ENCODE measurements at regions not wholly inside any gene's neighbourhood (a gene's known extent, or its start where the extent isn't known, plus 50 kb on each side); places are given as distances from the start of the nearest gene placed in this dataset.

- H3K4me2 ChIP-seq (ENCODE audit: control insufficient read depth, insufficient read depth), result no peak overlapping the region
- no peaks in the 10 kb centered on the region for H3K79me2 ChIP-seq (ENCODE audit: control insufficient read depth, insufficient read depth, low read length)
- H3K9me3 ChIP-seq (replicated peaks; ENCODE audit: control insufficient read depth, insufficient read depth, low read length), result no peaks in the 10 kb centered on the region
- TF ChIP-seq SIX5 (IDR thresholded peaks at IDR 0.05; ENCODE audit: low read depth, low read length, severe bottlenecking), result no peak
- TF ChIP-seq, protein P1, sequence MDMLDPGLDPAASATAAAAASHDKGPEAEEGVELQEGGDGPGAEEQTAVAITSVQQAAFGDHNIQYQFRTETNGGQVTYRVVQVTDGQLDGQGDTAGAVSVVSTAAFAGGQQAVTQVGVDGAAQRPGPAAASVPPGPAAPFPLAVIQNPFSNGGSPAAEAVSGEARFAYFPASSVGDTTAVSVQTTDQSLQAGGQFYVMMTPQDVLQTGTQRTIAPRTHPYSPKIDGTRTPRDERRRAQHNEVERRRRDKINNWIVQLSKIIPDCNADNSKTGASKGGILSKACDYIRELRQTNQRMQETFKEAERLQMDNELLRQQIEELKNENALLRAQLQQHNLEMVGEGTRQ (IDR thresholded peaks at IDR 0.05; ENCODE audit: borderline replicate concordance, low read depth, low read length), result no peak
- no peak for TF ChIP-seq MYB (IDR thresholded peaks at IDR 0.05; ENCODE audit: borderline replicate concordance, low read depth, low read length)
- POLR2A ChIA-PET, result no interaction called here
- in situ Hi-C loops (cut with MboI) (no loop called here), intact Hi-C loops (cut with micrococcal nuclease; ENCODE audit: unreplicated experiment) (no loop called here)
- H3K4me1 ChIP-seq (ENCODE audit: control insufficient read depth, insufficient read depth, low read length), result no peaks in the 10 kb centered on the region
- H3K9ac ChIP-seq (ENCODE audit: control insufficient read depth, insufficient read depth, low read length), result no peak overlapping the region
- RAD21 ChIA-PET (ENCODE audit: unreplicated experiment), result no interaction called here
- no peaks in the 10 kb centered on the region for H3K36me3 ChIP-seq (ENCODE audit: control insufficient read depth in 2 of 2, insufficient read depth in 2 of 2, low read length in 1 of 2)
- 24% methylated on average over 4 of the region's 4 CpGs for WGBS (ENCODE audit: insufficient coverage, insufficient replicate concordance, low lambda C conversion rate, missing lambda C conversion rate)
- no TSS peak for BruUV-seq (replicated peaks)
- H3K4me3 ChIP-seq, result no peak overlapping the region
- H4K20me1 ChIP-seq (ENCODE audit: control insufficient read depth, insufficient read depth), result no peaks in the 10 kb centered on the region
- H3K27me3 ChIP-seq (replicated peaks in 1 of 2; ENCODE audit: control insufficient read depth in 2 of 2, insufficient read depth in 2 of 2, low read length in 1 of 2), result no peaks in the 10 kb centered on the region
- FAIRE-seq, result no peak
- CTCF ChIA-PET, result no interaction called here
- DNase-seq (ENCODE audit: low read depth, low spot score), result no peak
- ATAC-seq, result no peak
- no peak overlapping the region for H2AFZ ChIP-seq (ENCODE audit: control insufficient read depth, low read depth, low read length)
- SMC1A ChIA-PET (ENCODE audit: uncharacterized antibody, unreplicated experiment), result interaction anchor here (0.7 to 1.1 kb wide), 2 partner anchors 10 to 29 kb away, joined by 3 to 5 read pairs; no protein-coding TSS in a partner anchor
- H3K27ac ChIP-seq (ENCODE audit: control insufficient read depth, insufficient read depth), result no peak overlapping the region
Observed at GRCh38 chr9:119020730-119021333, 348.4 kb downstream of the BRINP1 start.

DNA sequence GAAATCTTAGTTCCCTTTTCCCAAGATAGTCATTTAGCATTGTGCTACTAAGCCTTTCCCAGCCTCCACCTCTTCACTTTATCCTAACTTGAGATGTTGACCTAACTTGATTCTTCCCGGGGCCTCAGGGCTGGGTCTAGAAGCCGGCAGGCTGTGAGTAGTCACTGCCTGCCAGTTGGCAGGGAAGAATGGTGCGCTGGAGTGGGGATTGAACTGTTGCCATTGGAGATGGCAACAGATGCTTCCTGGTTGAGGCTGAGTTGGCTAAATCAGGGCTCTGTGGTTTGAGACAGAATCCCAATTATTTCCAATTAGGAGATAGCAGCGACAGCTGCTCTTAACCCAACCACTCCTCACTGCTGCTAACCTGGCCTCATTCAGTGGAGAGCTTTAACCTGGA lies 343.1 kb downstream of the BRINP1 start:
- Histone ChIP-seq H3K36me3 (ENCODE audit: control insufficient read depth in 2 of 2, insufficient read depth in 2 of 2, low read length in 1 of 2) (no peaks in the 10 kb centered on the region), H3K27me3 (replicated peaks in 1 of 2; ENCODE audit: control insufficient read depth in 2 of 2, insufficient read depth in 2 of 2, low read length in 1 of 2) (no peaks in the 10 kb centered on the region), H3K27ac (ENCODE audit: control insufficient read depth, insufficient read depth) (no peak overlapping the region), H3K9ac (ENCODE audit: control insufficient read depth, insufficient read depth, low read length) (no peak overlapping the region), H3K4me2 (ENCODE audit: control insufficient read depth, insufficient read depth) (no peak overlapping the region), H4K20me1 (ENCODE audit: control insufficient read depth, insufficient read depth) (no peaks in the 10 kb centered on the region), H3K79me2 (ENCODE audit: control insufficient read depth, insufficient read depth, low read length) (no peaks in the 10 kb centered on the region), H3K4me1 (ENCODE audit: control insufficient read depth, insufficient read depth, low read length) (no peaks in the 10 kb centered on the region), H3K9me3 (replicated peaks; ENCODE audit: control insufficient read depth, insufficient read depth, low read length) (no peaks in the 10 kb centered on the region), H2AFZ (ENCODE audit: control insufficient read depth, low read depth, low read length) (no peak overlapping the region), H3K4me3 (no peak overlapping the region)
- in situ Hi-C loops (cut with MboI), result no loop called here
- RAD21 ChIA-PET (ENCODE audit: unreplicated experiment), result no interaction called here
- intact Hi-C loops (cut with micrococcal nuclease; ENCODE audit: unreplicated experiment), result no loop called here
- WGBS (ENCODE audit: insufficient coverage, insufficient replicate concordance, low lambda C conversion rate, missing lambda C conversion rate), result 3% methylated on average over 4 of the region's 4 CpGs
- BruUV-seq (replicated peaks), result no TSS peak
- FAIRE-seq, result no peak
- DNase-seq (ENCODE audit: low read depth, low spot score), result no peak
- ATAC-seq, result no peak
- CTCF ChIA-PET, result no interaction called here
- POLR2A ChIA-PET, result no interaction called here
- SMC1A ChIA-PET (ENCODE audit: uncharacterized antibody, unreplicated experiment), result no interaction called here
- no peak for TF ChIP-seq RELA (IDR thresholded peaks at IDR 0.05; ENCODE audit: borderline replicate concordance, partially characterized antibody)
- no peak for TF ChIP-seq IRF4 (IDR thresholded peaks at IDR 0.05; ENCODE audit: low read depth, low read length)
- TF ChIP-seq RB1 (IDR thresholded peaks at IDR 0.05; ENCODE audit: borderline replicate concordance), result no peak
- TF ChIP-seq SIX5 (IDR thresholded peaks at IDR 0.05; ENCODE audit: low read depth, low read length, severe bottlenecking), result no peak
- TF ChIP-seq TCF3 (IDR thresholded peaks at IDR 0.05; ENCODE audit: borderline replicate concordance, insufficient read depth, low read depth, low read length), result no peak
- TF ChIP-seq STAT3 (IDR thresholded peaks at IDR 0.05; ENCODE audit: low read depth, low read length), result no peak
- no peak for TF ChIP-seq SUPT20H (IDR thresholded peaks at IDR 0.05; ENCODE audit: borderline replicate concordance, control insufficient read depth, low read depth, low read length)
- no peak for TF ChIP-seq BCL11A (IDR thresholded peaks at IDR 0.05; ENCODE audit: low read depth, low read length)

All from GM12878 (cell line).